Spleen (tissue), 11 donors: ENCODE measurements at regions not wholly inside any gene's neighbourhood (a gene's known extent, or its start where the extent isn't known, plus 50 kb on each side); places are given as distances from the start of the nearest gene placed in this dataset.

Experiments used
- DNase-seq: peaks from one replicate; pipeline ENCODE4 v3.0.0-alpha.2; 2020
- H3K27ac ChIP-seq, 8 donors: fragments of 200-600 bp; sonication (generic) in 7 of 8; 1 replicate in 4 of 8; 2 replicates in 4 of 8; pipeline versions ENCODE4 v1.5.0 to v1.8.0; 2016 to 2021; ENCODE audit warnings: inconsistent platforms in 4 of 8, mild to moderate bottlenecking in 4 of 8, moderate library complexity in 1 of 8
- H3K27me3 ChIP-seq, 7 donors: fragments of 200-600 bp; sonication (generic) in 6 of 7; replicated peaks in 1 of 7; 1 replicate in 4 of 7; 2 replicates in 3 of 7; pipeline versions ENCODE4 v1.5.0 to v1.8.0; 2016 to 2021; ENCODE audit warnings: inconsistent platforms in 3 of 7, mild to moderate bottlenecking in 1 of 7
- H3K36me3 ChIP-seq, 6 donors: fragments of 200-600 bp; sonication (generic) in 5 of 6; 1 replicate in 4 of 6; 2 replicates in 2 of 6; pipeline versions ENCODE4 v1.5.0 to v1.8.0; 2016 to 2021; ENCODE audit warnings: inconsistent platforms in 2 of 6
- H3K4me1 ChIP-seq, 6 donors: fragments of 200-600 bp; sonication (generic) in 5 of 6; 1 replicate in 3 of 6; 2 replicates in 3 of 6; pipeline versions ENCODE4 v1.5.0 to v1.8.0; 2016 to 2021; ENCODE audit warnings: inconsistent platforms in 3 of 6
- H3K4me3 ChIP-seq, 8 donors: fragments of 200-600 bp; sonication (generic) in 7 of 8; 1 replicate in 4 of 8; 2 replicates in 4 of 8; pipeline versions ENCODE4 v1.5.0 to v1.8.0; 2016 to 2021; ENCODE audit warnings: inconsistent platforms in 4 of 8, mild to moderate bottlenecking in 4 of 8, moderate library complexity in 2 of 8
- H3K9me3 ChIP-seq, 8 donors: fragments of 200-600 bp; sonication (generic) in 7 of 8; 1 replicate in 4 of 8; 2 replicates in 4 of 8; pipeline versions ENCODE4 v1.5.0 to v1.8.0; 2016 to 2021; ENCODE audit warnings: inconsistent platforms in 4 of 8
- CTCF ChIP-seq, 11 experiments: fragments of 200-600 bp in 7 of 11; fragments of 450-650 bp in 4 of 11; sonication (generic) in 4 of 11; IDR thresholded peaks in 8 of 11; conservative IDR thresholded peaks in 3 of 11; 1 replicate in 7 of 11; 2 replicates in 4 of 11; pipeline versions ENCODE4 v1.4.0 to v1.8.0; 2016 to 2021; ENCODE audit warnings: antibody characterized with exemption in 11 of 11, inconsistent platforms in 4 of 11, mild to moderate bottlenecking in 1 of 11
- POLR2A ChIP-seq, 3 donors: fragments of 450-650 bp; IDR thresholded peaks; one replicate each; pipeline ENCODE4 v1.5.1; 2017; ENCODE audit warnings: antibody characterized with exemption in 3 of 3, mild to moderate bottlenecking in 1 of 3
- POLR2AphosphoS5 ChIP-seq, 3 donors: sonication (generic); formaldehyde crosslinking; IDR thresholded peaks; one replicate each; pipeline ENCODE4 v1.5.1; 2017; ENCODE audit warnings: antibody characterized with exemption in 3 of 3
- WGBS, 5 donors: extraction: QIAGEN DNeasy Blood & Tissue Kit in 3 of 5; methylation state at CpG; one replicate each; pipeline versions ENCODE4 v1.1.5 to v1.1.7; 2013 to 2018; 5-methylcytosine and 5-hydroxymethylcytosine counted together
- intact Hi-C: fragments of 100-400 bp; cut with DNase I; formaldehyde crosslinking; loops from one replicate; pipeline ENCODE4 v1.15.0; 2023; ENCODE audit warnings: low total_unique reads
- donor health status: healthy with polysubstance abuse.
- donor health status: DM: no; HTN: no; CAD: no; lungs with moderate emphysema.
- donor health status: DM: no; HTN: no; CAD: no.
- donor health status: Bipolar disorder and iron deficiency.
- donor health status: healthy.
- donor health status: DM: no; HTN: no; CAD: no.
- donor health status: DM: yes; HTN: yes; CAD: no.

GRCh38 chr18:70907673-70908072, 618.8 kb downstream of the SOCS6 start:
- Histone ChIP-seq H3K4me3 (no peak overlapping the region), H3K27ac (no peak overlapping the region), H3K4me1 (no peaks in the 10 kb centered on the region), H3K27me3 (no peaks in the 10 kb centered on the region), H3K36me3 (no peaks in the 10 kb centered on the region), H3K9me3 (peaks cover 0 to 16% (median 6%) of the 10 kb centered on the region in 8 donors)
- no peak for DNase-seq
- intact Hi-C loops: loop anchor here (10.0 kb wide), 1 partner anchor 47 kb away; no protein-coding TSS in a partner anchor
- 38 to 41% (median 39%) methylated on average over 3 of the region's 3 CpGs for WGBS, 5 donors
- TF ChIP-seq POLR2A (IDR thresholded peaks at IDR 0.05): no peak

GRCh38 chr18:70892381-70892780, 603.5 kb downstream of the SOCS6 start:
- Histone ChIP-seq H3K4me1 (no peaks in the 10 kb centered on the region), H3K27me3 (no peaks in the 10 kb centered on the region), H3K36me3 (no peaks in the 10 kb centered on the region), H3K9me3 (peaks cover 0 to 15% (median 4%) of the 10 kb centered on the region in 8 donors), H3K27ac (no peak overlapping the region), H3K4me3 (no peak overlapping the region)
- 90 to 100% (median 96%) methylated on average over 1 of the region's 1 CpG for WGBS, 5 donors
- no peak for TF ChIP-seq CTCF (IDR thresholded peaks at IDR 0.05 in 8 of 11, conservative IDR thresholded peaks at IDR 0.05 in 3 of 11)
- no peak for DNase-seq
- intact Hi-C loops: no loop called here

GRCh38 chr18:70870292-70870691, 581.4 kb downstream of the SOCS6 start:
- Histone ChIP-seq H3K4me1 (no peaks in the 10 kb centered on the region), H3K27ac (no peak overlapping the region), H3K27me3 (no peaks in the 10 kb centered on the region), H3K9me3 (peaks cover 0 to 24% (median 13%) of the 10 kb centered on the region in 8 donors), H3K4me3 (no peak overlapping the region), H3K36me3 (no peaks in the 10 kb centered on the region)
- intact Hi-C loops: no loop called here
- TF ChIP-seq POLR2A (IDR thresholded peaks at IDR 0.05) (no peak), POLR2AphosphoS5 (IDR thresholded peaks at IDR 0.05) (no peak), CTCF (IDR thresholded peaks at IDR 0.05 in 8 of 11, conservative IDR thresholded peaks at IDR 0.05 in 3 of 11) (no peak)
- DNase-seq: no peak
- 79 to 91% (median 90%) methylated on average over 1 of the region's 1 CpG for WGBS, 5 donors

- intact Hi-C loops: no loop called here
- Histone ChIP-seq H3K27ac (no peak overlapping the region), H3K4me3 (no peak overlapping the region), H3K4me1 (no peaks in the 10 kb centered on the region), H3K36me3 (no peaks in the 10 kb centered on the region), H3K27me3 (no peaks in the 10 kb centered on the region), H3K9me3 (no peaks in the 10 kb centered on the region)
- 77 to 88% (median 79%) methylated on average over 7 of the region's 7 CpGs for WGBS, 5 donors
- TF ChIP-seq CTCF (IDR thresholded peaks at IDR 0.05 in 8 of 11, conservative IDR thresholded peaks at IDR 0.05 in 3 of 11) (no peak), POLR2AphosphoS5 (IDR thresholded peaks at IDR 0.05) (no peak), POLR2A (IDR thresholded peaks at IDR 0.05) (no peak)
- no peak for DNase-seq
These were observed 559.5 kb downstream of the SOCS6 start for GRCh38 chr18:70848329-70848728.

- DNase-seq: no peak
- H3K27ac ChIP-seq: no peak overlapping the region
- H3K9me3 ChIP-seq: no peaks in the 10 kb centered on the region
- no peaks in the 10 kb centered on the region for H3K27me3 ChIP-seq
- H3K4me1 ChIP-seq: no peaks in the 10 kb centered on the region
- WGBS, 5 donors: 72 to 88% (median 81%) methylated on average over 3 of the region's 3 CpGs
- no peak overlapping the region for H3K4me3 ChIP-seq
- intact Hi-C loops: no loop called here
- H3K36me3 ChIP-seq: no peaks in the 10 kb centered on the region
- no peak for TF ChIP-seq POLR2AphosphoS5 (IDR thresholded peaks at IDR 0.05)
- no peak for TF ChIP-seq POLR2A (IDR thresholded peaks at IDR 0.05)
- no peak for TF ChIP-seq CTCF (IDR thresholded peaks at IDR 0.05 in 8 of 11, conservative IDR thresholded peaks at IDR 0.05 in 3 of 11)
These were observed 551.8 kb downstream of the SOCS6 start for GRCh38 chr18:70840649-70841048.
